Stimulated activated naive CD8-positive, alpha-beta T cell treated with anti-CD3 and anti-CD28 coated beads, Interleukin-15, amount 100 ng/mL, for 72 hours (primary cell): ENCODE measurements at regions not wholly inside any gene's neighbourhood (a gene's known extent, or its start where the extent isn't known, plus 50 kb on each side); places are given as distances from the start of the nearest gene placed in this dataset.

ENCODE experiments used
- ATAC-seq: fragments of 150-1000 bp; cut with Tn5 transposase; 2 replicates; pipeline ENCODE4 v1.10.0; 2021; ENCODE audit warnings: mild to moderate bottlenecking, moderate library complexity
- DNase-seq, 2 donors: peaks; one replicate each; pipeline ENCODE4 v3.0.0; 2021 to 2022
- H3K27ac Mint-ChIP-seq, 2 donors: one replicate each; pipeline ENCODE4 v1.8.0; 2022; ENCODE audit warnings: mild to moderate bottlenecking in 2 of 2, mixed read lengths in 2 of 2, moderate library complexity in 2 of 2
- H3K27me3 Mint-ChIP-seq: one replicate; pipeline ENCODE4 v1.8.0; 2022; ENCODE audit warnings: mixed read lengths
- H3K4me1 Mint-ChIP-seq: one replicate; pipeline ENCODE4 v1.8.0; 2022; ENCODE audit warnings: mild to moderate bottlenecking, mixed read lengths
- H3K4me3 Mint-ChIP-seq, 2 donors: one replicate each; pipeline ENCODE4 v1.8.0; 2022; ENCODE audit warnings: mild to moderate bottlenecking in 2 of 2, mixed read lengths in 2 of 2, moderate library complexity in 1 of 2
- H3K9me3 Mint-ChIP-seq, 2 donors: one replicate each; pipeline ENCODE4 v1.8.0; 2022; ENCODE audit warnings: mixed read lengths in 2 of 2

GRCh38 chr10:33813871-33814270, 479.4 kb upstream of the NRP1 start:
- Mint-ChIP-seq H3K9me3 (no peaks in the 10 kb centered on the region), H3K4me3 (no peak overlapping the region), H3K27ac (no peak overlapping the region), H3K27me3 (no peaks in the 10 kb centered on the region), H3K4me1 (no peaks in the 10 kb centered on the region)
- ATAC-seq (no peak), DNase-seq (no peak)

GRCh38 chr10:33813415-33813814, 478.9 kb upstream of the NRP1 start:
- no peaks in the 10 kb centered on the region for H3K27me3 Mint-ChIP-seq
- no peak overlapping the region for H3K27ac Mint-ChIP-seq
- no peak for ATAC-seq
- no peak overlapping the region for H3K4me3 Mint-ChIP-seq
- H3K4me1 Mint-ChIP-seq = no peaks in the 10 kb centered on the region
- no peak for DNase-seq
- no peaks in the 10 kb centered on the region for H3K9me3 Mint-ChIP-seq

- Mint-ChIP-seq H3K4me3 (no peak overlapping the region), H3K27ac (no peak overlapping the region), H3K4me1 (no peaks in the 10 kb centered on the region), H3K27me3 (no peaks in the 10 kb centered on the region), H3K9me3 (no peaks in the 10 kb centered on the region)
- ATAC-seq (no peak), DNase-seq (no peak)
These were observed 478.1 kb upstream of the NRP1 start for GRCh38 chr10:33812586-33812985.

- H3K27ac Mint-ChIP-seq = no peak overlapping the region
- DNase-seq (no peak), ATAC-seq (no peak)
- no peaks in the 10 kb centered on the region for H3K27me3 Mint-ChIP-seq
- no peaks in the 10 kb centered on the region for H3K4me1 Mint-ChIP-seq
- no peak overlapping the region for H3K4me3 Mint-ChIP-seq
- no peaks in the 10 kb centered on the region for H3K9me3 Mint-ChIP-seq
These were observed 476.5 kb upstream of the NRP1 start for GRCh38 chr10:33810986-33811385.

- no peak for DNase-seq
- Mint-ChIP-seq H3K4me1 (no peaks in the 10 kb centered on the region), H3K27ac (no peak overlapping the region), H3K4me3 (no peak overlapping the region), H3K27me3 (no peaks in the 10 kb centered on the region), H3K9me3 (no peaks in the 10 kb centered on the region)
- ATAC-seq = no peak
These were observed 475.3 kb upstream of the NRP1 start for GRCh38 chr10:33809732-33810131.

- no peaks in the 10 kb centered on the region for H3K9me3 Mint-ChIP-seq
- H3K4me1 Mint-ChIP-seq = no peaks in the 10 kb centered on the region
- H3K27me3 Mint-ChIP-seq = no peaks in the 10 kb centered on the region
- ATAC-seq (no peak), DNase-seq (no peak)
- H3K4me3 Mint-ChIP-seq = no peak overlapping the region
- H3K27ac Mint-ChIP-seq = no peak overlapping the region
These were observed 474.0 kb upstream of the NRP1 start for GRCh38 chr10:33808475-33808874.

- ATAC-seq (no peak), DNase-seq (no peak)
- Mint-ChIP-seq H3K4me3 (no peak overlapping the region), H3K27me3 (no peaks in the 10 kb centered on the region), H3K9me3 (no peaks in the 10 kb centered on the region), H3K27ac (no peak overlapping the region), H3K4me1 (no peaks in the 10 kb centered on the region)
These were observed 473.3 kb upstream of the NRP1 start for GRCh38 chr10:33807531-33808359.

- Mint-ChIP-seq H3K9me3 (no peaks in the 10 kb centered on the region), H3K4me1 (no peaks in the 10 kb centered on the region), H3K27me3 (no peaks in the 10 kb centered on the region), H3K4me3 (no peak overlapping the region), H3K27ac (no peak overlapping the region)
- no peak for ATAC-seq
- no peak for DNase-seq
These were observed 471.4 kb upstream of the NRP1 start for GRCh38 chr10:33805831-33806230.

GRCh38 chr10:33804584-33804983, 470.1 kb upstream of the NRP1 start:
- Mint-ChIP-seq H3K27me3 (no peaks in the 10 kb centered on the region), H3K9me3 (no peaks in the 10 kb centered on the region), H3K27ac (no peak overlapping the region), H3K4me3 (no peak overlapping the region), H3K4me1 (no peaks in the 10 kb centered on the region)
- ATAC-seq (no peak), DNase-seq (no peak)

GRCh38 chr10:33803248-33803647, 468.8 kb upstream of the NRP1 start:
- no peaks in the 10 kb centered on the region for H3K9me3 Mint-ChIP-seq
- no peaks in the 10 kb centered on the region for H3K4me1 Mint-ChIP-seq
- H3K27ac Mint-ChIP-seq = no peak overlapping the region
- H3K4me3 Mint-ChIP-seq = no peak overlapping the region
- ATAC-seq (no peak), DNase-seq (no peak)
- no peaks in the 10 kb centered on the region for H3K27me3 Mint-ChIP-seq

GRCh38 chr10:33802566-33802965, 468.1 kb upstream of the NRP1 start:
- H3K4me1 Mint-ChIP-seq = no peaks in the 10 kb centered on the region
- ATAC-seq (no peak), DNase-seq (no peak)
- no peak overlapping the region for H3K4me3 Mint-ChIP-seq
- no peaks in the 10 kb centered on the region for H3K9me3 Mint-ChIP-seq
- no peaks in the 10 kb centered on the region for H3K27me3 Mint-ChIP-seq
- H3K27ac Mint-ChIP-seq = no peak overlapping the region

- no peaks in the 10 kb centered on the region for H3K4me1 Mint-ChIP-seq
- H3K27me3 Mint-ChIP-seq = no peaks in the 10 kb centered on the region
- no peak overlapping the region for H3K27ac Mint-ChIP-seq
- DNase-seq (no peak), ATAC-seq (no peak)
- no peaks in the 10 kb centered on the region for H3K9me3 Mint-ChIP-seq
- H3K4me3 Mint-ChIP-seq = no peak overlapping the region
These were observed 467.2 kb upstream of the NRP1 start for GRCh38 chr10:33801705-33802104.

- no peak overlapping the region for H3K27ac Mint-ChIP-seq
- no peak overlapping the region for H3K4me3 Mint-ChIP-seq
- no peak for ATAC-seq
- no peaks in the 10 kb centered on the region for H3K27me3 Mint-ChIP-seq
- H3K4me1 Mint-ChIP-seq = no peaks in the 10 kb centered on the region
- H3K9me3 Mint-ChIP-seq = no peaks in the 10 kb centered on the region
- DNase-seq = no peak
These were observed 466.5 kb upstream of the NRP1 start for GRCh38 chr10:33800986-33801385.

- no peak for ATAC-seq
- Mint-ChIP-seq H3K27me3 (no peaks in the 10 kb centered on the region), H3K4me3 (no peak overlapping the region), H3K4me1 (no peaks in the 10 kb centered on the region), H3K9me3 (no peaks in the 10 kb centered on the region), H3K27ac (no peak overlapping the region)
- DNase-seq = no peak
These were observed 466.1 kb upstream of the NRP1 start for GRCh38 chr10:33800545-33800944.

GRCh38 chr10:33799944-33800323, 465.5 kb upstream of the NRP1 start:
- DNase-seq (no peak), ATAC-seq (no peak)
- Mint-ChIP-seq H3K4me1 (no peaks in the 10 kb centered on the region), H3K4me3 (no peak overlapping the region), H3K27ac (no peak overlapping the region), H3K27me3 (no peaks in the 10 kb centered on the region), H3K9me3 (no peaks in the 10 kb centered on the region)

- ATAC-seq (no peak), DNase-seq (no peak)
- H3K27me3 Mint-ChIP-seq = no peaks in the 10 kb centered on the region
- no peaks in the 10 kb centered on the region for H3K9me3 Mint-ChIP-seq
- H3K4me1 Mint-ChIP-seq = no peaks in the 10 kb centered on the region
- no peak overlapping the region for H3K27ac Mint-ChIP-seq
- H3K4me3 Mint-ChIP-seq = no peak overlapping the region
These were observed 464.9 kb upstream of the NRP1 start for GRCh38 chr10:33799281-33799943.

GRCh38 chr10:33798754-33799153, 464.3 kb upstream of the NRP1 start:
- H3K4me1 Mint-ChIP-seq = no peaks in the 10 kb centered on the region
- ATAC-seq (no peak), DNase-seq (no peak)
- no peak overlapping the region for H3K4me3 Mint-ChIP-seq
- no peaks in the 10 kb centered on the region for H3K27me3 Mint-ChIP-seq
- H3K9me3 Mint-ChIP-seq = no peaks in the 10 kb centered on the region
- no peak overlapping the region for H3K27ac Mint-ChIP-seq
